Neural cell (in vitro differentiated cells): ENCODE measurements at regions not wholly inside any gene's neighbourhood (a gene's known extent, or its start where the extent isn't known, plus 50 kb on each side); places are given as distances from the start of the nearest gene placed in this dataset.

ENCODE experiments used
- H2AFZ ChIP-seq: fragments of 200-600, 300-800 bp; sonication (generic), shearing (Covaris generic); 2 replicates; pipeline ENCODE4 v1.6.0; 2014; ENCODE audit warnings: low read depth, mild to moderate bottlenecking, antibody characterized with exemption, low read length, moderate library complexity
- H3F3A ChIP-seq: fragments of 200-600 bp; shearing (Covaris generic); 2 replicates; pipeline ENCODE4 v1.6.1; 2016; ENCODE audit warnings: mild to moderate bottlenecking, moderate library complexity, mixed read lengths, antibody characterized with exemption, low read length; ENCODE audit not compliant: insufficient read depth, poor library complexity, severe bottlenecking
- H3K27ac ChIP-seq: fragments of 200-600, 300-800 bp; sonication (generic), shearing (Covaris generic); 2 replicates; pipeline ENCODE4 v1.5.1; 2014; ENCODE audit warnings: mild to moderate bottlenecking, low read length, moderate library complexity
- H3K27me3 ChIP-seq: fragments of 300-800, 200-600 bp; sonication (generic), shearing (Covaris generic); 2 replicates; pipeline ENCODE4 v1.6.0; 2014; ENCODE audit warnings: mild to moderate bottlenecking, low read depth, low read length, moderate library complexity; ENCODE audit not compliant: insufficient read depth
- H3K36me3 ChIP-seq: fragments of 300-800, 200-600 bp; sonication (generic), shearing (Covaris generic); 2 replicates; pipeline ENCODE4 v1.5.1; 2014; ENCODE audit warnings: mild to moderate bottlenecking, antibody characterized with exemption, low read length, moderate library complexity; ENCODE audit not compliant: insufficient read depth
- H3K4me2 ChIP-seq: fragments of 300-800, 200-600 bp; sonication (generic), shearing (Covaris generic); 2 replicates; pipeline ENCODE4 v1.6.0; 2014; ENCODE audit warnings: mild to moderate bottlenecking, low read length
- H3K4me3 ChIP-seq: fragments of 300-800, 200-600 bp; sonication (generic), shearing (Covaris generic); 2 replicates; pipeline ENCODE4 v1.5.1; 2014; ENCODE audit warnings: mild to moderate bottlenecking, low read length, moderate library complexity
- H3K79me2 ChIP-seq: fragments of 200-600 bp; shearing (Covaris generic); replicated peaks from 2 replicates; pipeline ENCODE4 v1.6.0; 2014; ENCODE audit warnings: mild to moderate bottlenecking, low read length, moderate library complexity; ENCODE audit not compliant: insufficient read depth
- H3K9ac ChIP-seq: fragments of 300-800, 200-600 bp; sonication (generic), shearing (Covaris generic); 2 replicates; pipeline ENCODE4 v1.6.1; 2016; ENCODE audit warnings: mild to moderate bottlenecking, low read length, mixed read lengths
- H3K9me2 ChIP-seq: fragments of 200-600 bp; shearing (Covaris generic); 2 replicates; pipeline ENCODE4 v1.6.1; 2016; ENCODE audit warnings: mild to moderate bottlenecking, low read length, mixed read lengths; ENCODE audit not compliant: insufficient read depth
- H3K9me3 ChIP-seq: fragments of 200-600, 300-800 bp; sonication (generic), shearing (Covaris generic); 2 replicates; pipeline ENCODE4 v1.6.1; 2016; ENCODE audit warnings: mild to moderate bottlenecking, mixed run types, low read length, moderate library complexity, mixed read lengths
- H4K20me1 ChIP-seq: fragments of 200-600 bp; shearing (Covaris generic); 2 replicates; pipeline ENCODE4 v1.6.1; 2016; ENCODE audit warnings: mild to moderate bottlenecking, mixed run types; ENCODE audit not compliant: insufficient read depth
- EP300 ChIP-seq: fragments of 450-650 bp; conservative IDR thresholded peaks from 2 replicates; pipeline ENCODE4 v1.6.1; 2014; ENCODE audit warnings: antibody characterized with exemption, mild to moderate bottlenecking, moderate library complexity; ENCODE audit not compliant: poor library complexity, severe bottlenecking
- EZH2 ChIP-seq: fragments of 200-600, 300-800 bp; shearing (Covaris generic), sonication (generic); IDR thresholded peaks from 2 replicates; pipeline ENCODE4 v1.6.1; 2014; ENCODE audit warnings: antibody characterized with exemption, low read length, borderline replicate concordance, mild to moderate bottlenecking; ENCODE audit not compliant: insufficient read depth, poor library complexity, severe bottlenecking
- MXI1 ChIP-seq: fragments of 450-650 bp; conservative IDR thresholded peaks from 2 replicates; pipeline ENCODE4 v1.6.1; 2014; ENCODE audit warnings: antibody characterized with exemption, mild to moderate bottlenecking; ENCODE audit not compliant: poor library complexity, severe bottlenecking
- POLR2AphosphoS5 ChIP-seq: IDR thresholded peaks from 2 replicates; pipeline ENCODE4 v1.6.1; 2012
- RAD21 ChIP-seq: fragments of 450-650 bp; conservative IDR thresholded peaks from 2 replicates; pipeline ENCODE4 v1.6.1; 2014; ENCODE audit warnings: antibody characterized with exemption, mild to moderate bottlenecking, moderate library complexity
- SMC3 ChIP-seq: fragments of 450-650 bp; conservative IDR thresholded peaks from 2 replicates; pipeline ENCODE4 v1.6.1; 2014; ENCODE audit warnings: antibody characterized with exemption, mild to moderate bottlenecking, moderate library complexity; ENCODE audit not compliant: poor library complexity
- TAF1 ChIP-seq: IDR thresholded peaks from 2 replicates; pipeline ENCODE4 v1.6.1; 2012; ENCODE audit warnings: low read depth
- TF ChIP-seq, protein P1 (sequence below): IDR thresholded peaks from 2 replicates; pipeline ENCODE4 v1.6.1; 2012; ENCODE audit warnings: borderline replicate concordance
- TF ChIP-seq, protein P2 (sequence below): fragments of 450-650 bp; IDR thresholded peaks from 2 replicates; pipeline ENCODE4 v1.5.1; 2014; ENCODE audit warnings: antibody characterized with exemption, mild to moderate bottlenecking, moderate library complexity; ENCODE audit not compliant: poor library complexity, severe bottlenecking

GRCh38 chr17:77504652-77505155 is 363.9 kb downstream of the SEC14L1 start:
- H3F3A ChIP-seq, result no peaks in the 10 kb centered on the region
- no peaks in the 10 kb centered on the region for H3K27me3 ChIP-seq
- H3K9me3 ChIP-seq, result no peaks in the 10 kb centered on the region
- TF ChIP-seq EZH2 (no peak), EP300 (no peak)
- H3K27ac ChIP-seq, result no peak overlapping the region
- no peaks in the 10 kb centered on the region for H3K79me2 ChIP-seq
- no peak overlapping the region for H2AFZ ChIP-seq
- H3K4me2 ChIP-seq, result no peak overlapping the region
- no peaks in the 10 kb centered on the region for H3K36me3 ChIP-seq
- no peaks in the 10 kb centered on the region for H4K20me1 ChIP-seq
- no peak overlapping the region for H3K4me3 ChIP-seq
- no peak overlapping the region for H3K9ac ChIP-seq
- no peaks in the 10 kb centered on the region for H3K9me2 ChIP-seq

GRCh38 chr17:77505181-77505639 is 364.4 kb downstream of the SEC14L1 start:
- Histone ChIP-seq H3K36me3 (no peaks in the 10 kb centered on the region), H3K79me2 (no peaks in the 10 kb centered on the region), H3F3A (no peaks in the 10 kb centered on the region), H3K9me3 (no peaks in the 10 kb centered on the region), H4K20me1 (no peaks in the 10 kb centered on the region), H3K27ac (no peak overlapping the region), H3K9ac (no peak overlapping the region), H3K4me3 (no peak overlapping the region), H3K27me3 (no peaks in the 10 kb centered on the region), H2AFZ (no peak overlapping the region), H3K4me2 (no peak overlapping the region), H3K9me2 (no peaks in the 10 kb centered on the region)
- no peak for TF ChIP-seq RAD21
- TF ChIP-seq SMC3, result no peak
- TF ChIP-seq, protein P1, sequence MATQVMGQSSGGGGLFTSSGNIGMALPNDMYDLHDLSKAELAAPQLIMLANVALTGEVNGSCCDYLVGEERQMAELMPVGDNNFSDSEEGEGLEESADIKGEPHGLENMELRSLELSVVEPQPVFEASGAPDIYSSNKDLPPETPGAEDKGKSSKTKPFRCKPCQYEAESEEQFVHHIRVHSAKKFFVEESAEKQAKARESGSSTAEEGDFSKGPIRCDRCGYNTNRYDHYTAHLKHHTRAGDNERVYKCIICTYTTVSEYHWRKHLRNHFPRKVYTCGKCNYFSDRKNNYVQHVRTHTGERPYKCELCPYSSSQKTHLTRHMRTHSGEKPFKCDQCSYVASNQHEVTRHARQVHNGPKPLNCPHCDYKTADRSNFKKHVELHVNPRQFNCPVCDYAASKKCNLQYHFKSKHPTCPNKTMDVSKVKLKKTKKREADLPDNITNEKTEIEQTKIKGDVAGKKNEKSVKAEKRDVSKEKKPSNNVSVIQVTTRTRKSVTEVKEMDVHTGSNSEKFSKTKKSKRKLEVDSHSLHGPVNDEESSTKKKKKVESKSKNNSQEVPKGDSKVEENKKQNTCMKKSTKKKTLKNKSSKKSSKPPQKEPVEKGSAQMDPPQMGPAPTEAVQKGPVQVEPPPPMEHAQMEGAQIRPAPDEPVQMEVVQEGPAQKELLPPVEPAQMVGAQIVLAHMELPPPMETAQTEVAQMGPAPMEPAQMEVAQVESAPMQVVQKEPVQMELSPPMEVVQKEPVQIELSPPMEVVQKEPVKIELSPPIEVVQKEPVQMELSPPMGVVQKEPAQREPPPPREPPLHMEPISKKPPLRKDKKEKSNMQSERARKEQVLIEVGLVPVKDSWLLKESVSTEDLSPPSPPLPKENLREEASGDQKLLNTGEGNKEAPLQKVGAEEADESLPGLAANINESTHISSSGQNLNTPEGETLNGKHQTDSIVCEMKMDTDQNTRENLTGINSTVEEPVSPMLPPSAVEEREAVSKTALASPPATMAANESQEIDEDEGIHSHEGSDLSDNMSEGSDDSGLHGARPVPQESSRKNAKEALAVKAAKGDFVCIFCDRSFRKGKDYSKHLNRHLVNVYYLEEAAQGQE, result no peak
- TF ChIP-seq EZH2, result no peak
- TF ChIP-seq, protein P2, sequence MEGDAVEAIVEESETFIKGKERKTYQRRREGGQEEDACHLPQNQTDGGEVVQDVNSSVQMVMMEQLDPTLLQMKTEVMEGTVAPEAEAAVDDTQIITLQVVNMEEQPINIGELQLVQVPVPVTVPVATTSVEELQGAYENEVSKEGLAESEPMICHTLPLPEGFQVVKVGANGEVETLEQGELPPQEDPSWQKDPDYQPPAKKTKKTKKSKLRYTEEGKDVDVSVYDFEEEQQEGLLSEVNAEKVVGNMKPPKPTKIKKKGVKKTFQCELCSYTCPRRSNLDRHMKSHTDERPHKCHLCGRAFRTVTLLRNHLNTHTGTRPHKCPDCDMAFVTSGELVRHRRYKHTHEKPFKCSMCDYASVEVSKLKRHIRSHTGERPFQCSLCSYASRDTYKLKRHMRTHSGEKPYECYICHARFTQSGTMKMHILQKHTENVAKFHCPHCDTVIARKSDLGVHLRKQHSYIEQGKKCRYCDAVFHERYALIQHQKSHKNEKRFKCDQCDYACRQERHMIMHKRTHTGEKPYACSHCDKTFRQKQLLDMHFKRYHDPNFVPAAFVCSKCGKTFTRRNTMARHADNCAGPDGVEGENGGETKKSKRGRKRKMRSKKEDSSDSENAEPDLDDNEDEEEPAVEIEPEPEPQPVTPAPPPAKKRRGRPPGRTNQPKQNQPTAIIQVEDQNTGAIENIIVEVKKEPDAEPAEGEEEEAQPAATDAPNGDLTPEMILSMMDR, result no peak
- no peak for TF ChIP-seq POLR2AphosphoS5
- TF ChIP-seq EP300, result no peak
- no peak for TF ChIP-seq MXI1
- TF ChIP-seq TAF1, result no peak
